HG03103 (cell line): ENCODE measurements at regions not wholly inside any gene's neighbourhood (a gene's known extent, or its start where the extent isn't known, plus 50 kb on each side); places are given as distances from the start of the nearest gene placed in this dataset.

Experiments
- ATAC-seq: cut with Tn5 transposase; IDR thresholded peaks from one replicate; pipeline ENCODE4 v1.9.1; 2021; ENCODE audit warnings: low read depth; ENCODE audit not compliant: unreplicated experiment

- ATAC-seq: no peak
These were observed 50.5 kb upstream of the SSTR4 start for GRCh38 chr20:22984606-22985005.

DNA sequence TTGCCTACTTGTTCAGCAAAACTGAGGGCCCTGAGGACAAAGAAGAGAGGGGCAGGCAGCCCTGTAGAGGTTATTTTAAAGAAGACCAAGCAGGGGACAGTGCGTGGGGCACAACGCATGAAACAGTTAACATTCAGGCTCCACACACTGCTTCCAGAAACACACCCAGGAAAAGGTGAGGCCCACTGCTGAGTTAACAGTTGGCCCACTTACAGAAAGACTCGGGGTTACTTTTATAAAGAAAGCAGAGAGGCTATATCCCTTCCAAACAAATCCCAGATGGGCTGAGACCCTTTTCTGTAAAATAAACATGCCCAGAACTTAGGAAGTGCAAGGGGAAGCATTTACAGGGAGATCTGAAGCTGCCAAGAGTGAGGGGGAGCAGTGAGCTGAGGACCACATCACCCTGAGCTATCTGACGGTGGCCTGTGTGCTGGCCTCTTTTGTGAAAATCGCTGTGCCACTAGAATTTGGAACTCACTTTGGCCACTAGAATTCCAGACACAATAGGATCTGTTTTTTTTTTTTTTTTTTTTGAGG lies 49.8 kb upstream of the SSTR4 start:
- no peak for ATAC-seq
